GM21381 (cell line): ENCODE measurements at regions not wholly inside any gene's neighbourhood (a gene's known extent, or its start where the extent isn't known, plus 50 kb on each side); places are given as distances from the start of the nearest gene placed in this dataset.

Experiments
- ATAC-seq: cut with Tn5 transposase; IDR thresholded peaks from one replicate; pipeline ENCODE4 v1.9.1; 2021; ENCODE audit warnings: mild to moderate bottlenecking, moderate library complexity; ENCODE audit not compliant: unreplicated experiment

GRCh38 chr13:107770541-107770940 lies 444.8 kb downstream of the LIG4 start:
- no peak for ATAC-seq

GRCh38 chr13:107767119-107767518 lies 448.2 kb downstream of the LIG4 start:
- ATAC-seq, result no peak

GRCh38 chr13:107765724-107766401 lies 449.5 kb downstream of the LIG4 start:
- no peak for ATAC-seq

GRCh38 chr13:107764046-107764445 lies 451.3 kb downstream of the LIG4 start:
- no peak for ATAC-seq

GRCh38 chr13:107753748-107754147 lies 461.6 kb downstream of the LIG4 start:
- no peak for ATAC-seq

GRCh38 chr13:107753291-107753690 lies 462.0 kb downstream of the LIG4 start:
- ATAC-seq, result no peak

GRCh38 chr13:107743983-107744382 lies 471.4 kb downstream of the LIG4 start:
- ATAC-seq, result no peak

GRCh38 chr13:107743526-107743925 lies 471.8 kb downstream of the LIG4 start:
- ATAC-seq, result no peak

- no peak for ATAC-seq
Measured at GRCh38 chr13:107743100-107743499, 472.2 kb downstream of the LIG4 start.

- ATAC-seq, result no peak
Measured at GRCh38 chr13:107742544-107742943, 472.8 kb downstream of the LIG4 start.

- no peak for ATAC-seq
Measured at GRCh38 chr13:107738004-107738403, 477.3 kb downstream of the LIG4 start.

- ATAC-seq, result no peak
Measured at GRCh38 chr13:107736731-107737130, 478.6 kb downstream of the LIG4 start.

- ATAC-seq, result no peak
Measured at GRCh38 chr13:107736170-107736569, 479.2 kb downstream of the LIG4 start.

GRCh38 chr13:107734891-107735625 lies 480.3 kb downstream of the LIG4 start:
- no peak for ATAC-seq

GRCh38 chr13:107733276-107733675 lies 482.1 kb downstream of the LIG4 start:
- ATAC-seq, result no peak

GRCh38 chr13:107730813-107731212 lies 484.5 kb downstream of the LIG4 start:
- no peak for ATAC-seq

- no peak for ATAC-seq
Measured at GRCh38 chr13:107721125-107721869, 494.0 kb downstream of the LIG4 start.

- no peak for ATAC-seq
Measured at GRCh38 chr13:107716741-107717140, 498.6 kb downstream of the LIG4 start.

- no peak for ATAC-seq
Measured at GRCh38 chr13:107716241-107716640, 499.1 kb downstream of the LIG4 start.

GRCh38 chr13:107715496-107715895 lies 499.8 kb downstream of the LIG4 start:
- no peak for ATAC-seq

- ATAC-seq, result no peak
Measured at GRCh38 chr13:107713314-107713713, 502.0 kb downstream of the LIG4 start.
